Left lung (tissue), 4 donors: ENCODE measurements at regions not wholly inside any gene's neighbourhood (a gene's known extent, or its start where the extent isn't known, plus 50 kb on each side); places are given as distances from the start of the nearest gene placed in this dataset.

ENCODE experiments used
- ATAC-seq: fragments of 200-7000 bp; cut with Tn5 transposase; one replicate; pipeline ENCODE4 v1.9.1; 2020; ENCODE audit warnings: moderate library complexity
- DNase-seq, 4 donors: peaks; one replicate each; pipeline ENCODE4 v3.0.0-alpha.2; 2013 to 2020
- H3K27ac ChIP-seq, 2 donors: fragments of 200-600 bp; sonication (generic) in 1 of 2; one replicate each; pipeline versions ENCODE4 v1.5.0 to v1.8.0; 2020 to 2021
- H3K27me3 ChIP-seq, 2 donors: fragments of 200-600 bp; sonication (generic) in 1 of 2; one replicate each; pipeline versions ENCODE4 v1.5.0 to v1.8.0; 2020 to 2021
- H3K36me3 ChIP-seq, 2 donors: fragments of 200-600 bp; sonication (generic) in 1 of 2; one replicate each; pipeline versions ENCODE4 v1.5.0 to v1.8.0; 2020 to 2021
- H3K4me1 ChIP-seq, 2 donors: fragments of 200-600 bp; one replicate each; pipeline ENCODE4 v1.8.0; 2021
- H3K4me3 ChIP-seq, 2 donors: fragments of 200-600 bp; sonication (generic) in 1 of 2; one replicate each; pipeline versions ENCODE4 v1.5.0 to v1.8.0; 2020 to 2021; ENCODE audit warnings: mild to moderate bottlenecking in 1 of 2
- H3K9me3 ChIP-seq, 2 donors: fragments of 200-600 bp; sonication (generic) in 1 of 2; one replicate each; pipeline versions ENCODE4 v1.5.0 to v1.8.0; 2020 to 2021
- CTCF ChIP-seq, 2 donors: fragments of 200-600 bp; sonication (generic) in 1 of 2; IDR thresholded peaks; one replicate each; pipeline versions ENCODE4 v1.5.0 to v1.8.0; 2021; ENCODE audit warnings: antibody characterized with exemption in 2 of 2
- intact Hi-C, 2 donors: fragments of 100-400 bp; cut with DNase I; formaldehyde crosslinking; loops; one replicate each; pipeline versions ENCODE4 v1.11.2 to v1.14.2; 2022
- donor health status: DM: no; HTN: yes; CAD: no.
- donor health status: DM: no; HTN: no; CAD: no.

GRCh38 chr5:165642366-165642765, 2136.9 kb downstream of the MAT2B start:
- no peak overlapping the region for H3K4me3 ChIP-seq
- no peaks in the 10 kb centered on the region for H3K9me3 ChIP-seq
- no peaks in the 10 kb centered on the region for H3K36me3 ChIP-seq
- H3K4me1 ChIP-seq, result no peaks in the 10 kb centered on the region
- H3K27ac ChIP-seq, result no peak overlapping the region
- no peaks in the 10 kb centered on the region for H3K27me3 ChIP-seq
- ATAC-seq, result no peak
- DNase-seq, result no peak
- intact Hi-C loops, result no loop called here
- TF ChIP-seq CTCF (IDR thresholded peaks at IDR 0.05), result no peak

DNA sequence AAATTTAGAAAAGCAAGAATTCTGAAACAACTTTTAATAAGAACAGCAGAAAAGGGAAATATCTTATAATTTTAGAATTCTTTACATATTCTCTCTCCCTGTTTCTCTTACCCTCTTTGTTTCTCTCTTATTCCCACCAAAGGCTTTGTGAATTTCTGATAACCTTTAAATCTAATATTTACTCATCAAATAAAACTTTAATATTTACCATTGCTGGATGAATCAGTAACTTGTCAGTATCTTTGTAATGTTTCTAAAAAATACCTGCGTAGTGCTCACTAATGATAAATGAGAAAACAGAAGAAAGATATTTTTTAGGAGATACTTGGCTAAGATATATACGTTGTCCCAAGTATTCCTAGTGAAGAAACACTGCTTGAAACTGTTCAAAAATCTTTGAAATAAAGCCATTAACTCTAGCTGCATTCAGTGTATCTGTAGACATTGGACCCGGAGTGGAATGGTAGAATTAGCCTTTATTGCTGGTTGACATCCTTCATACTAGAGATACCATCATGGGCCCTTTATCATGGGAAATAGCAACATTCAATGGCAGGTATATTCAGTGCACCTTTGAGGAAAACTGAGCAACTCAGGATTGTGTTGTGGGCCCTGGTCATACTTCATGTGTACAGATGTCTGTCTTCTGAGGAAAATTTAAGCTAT, 2160.4 kb downstream of the MAT2B start:
- no peaks in the 10 kb centered on the region for H3K36me3 ChIP-seq
- ATAC-seq (no peak), DNase-seq (no peak)
- no peak overlapping the region for H3K4me3 ChIP-seq
- H3K4me1 ChIP-seq, result no peaks in the 10 kb centered on the region
- H3K9me3 ChIP-seq, result peaks cover 0 to 2% of the 10 kb centered on the region in 2 donors
- no peak overlapping the region for H3K27ac ChIP-seq
- no peaks in the 10 kb centered on the region for H3K27me3 ChIP-seq
- TF ChIP-seq CTCF (IDR thresholded peaks at IDR 0.05), result no peak
- intact Hi-C loops, result no loop called here

GRCh38 chr5:165673499-165673898, 2168.1 kb downstream of the MAT2B start:
- H3K27me3 ChIP-seq, result no peaks in the 10 kb centered on the region

GRCh38 chr5:165695796-165696195, 2190.4 kb downstream of the MAT2B start:
- Histone ChIP-seq H3K4me1 (no peaks in the 10 kb centered on the region), H3K27me3 (no peaks in the 10 kb centered on the region), H3K27ac (no peak overlapping the region), H3K4me3 (no peak overlapping the region), H3K36me3 (no peaks in the 10 kb centered on the region), H3K9me3 (peaks cover 0 to 26% of the 10 kb centered on the region in 2 donors)
- ATAC-seq (no peak), DNase-seq (no peak)
- intact Hi-C loops, result no loop called here
- no peak for TF ChIP-seq CTCF (IDR thresholded peaks at IDR 0.05)

More at GRCh38 chr5:165673499-165673898, 2168.1 kb downstream of the MAT2B start:
- intact Hi-C loops, result no loop called here
- Histone ChIP-seq H3K4me1 (no peaks in the 10 kb centered on the region), H3K4me3 (no peak overlapping the region), H3K27ac (no peak overlapping the region), H3K36me3 (no peaks in the 10 kb centered on the region), H3K9me3 (no peaks in the 10 kb centered on the region)
- no peak for ATAC-seq
- no peak for TF ChIP-seq CTCF (IDR thresholded peaks at IDR 0.05)
- DNase-seq, result no peak

GRCh38 chr5:165705960-165706359, 2200.5 kb downstream of the MAT2B start:
- Histone ChIP-seq H3K27ac (no peak overlapping the region), H3K9me3 (no peaks in the 10 kb centered on the region), H3K36me3 (no peaks in the 10 kb centered on the region), H3K4me3 (no peak overlapping the region), H3K4me1 (no peaks in the 10 kb centered on the region), H3K27me3 (no peaks in the 10 kb centered on the region)
- DNase-seq (no peak), ATAC-seq (no peak)
- intact Hi-C loops, result no loop called here
- no peak for TF ChIP-seq CTCF (IDR thresholded peaks at IDR 0.05)
